LNCAP (cell line): ENCODE measurements at regions not wholly inside any gene's neighbourhood (a gene's known extent, or its start where the extent isn't known, plus 50 kb on each side); places are given as distances from the start of the nearest gene placed in this dataset.

Experiments
- CTCF ChIP-seq: fragments of 450-650 bp; IDR thresholded peaks from 2 replicates; pipeline ENCODE4 v1.5.1; 2017; ENCODE audit warnings: mild to moderate bottlenecking

- TF ChIP-seq CTCF: no peak
Observed at GRCh38 chrX:79082899-79083298, 61.6 kb upstream of the GPR174 start.

DNA sequence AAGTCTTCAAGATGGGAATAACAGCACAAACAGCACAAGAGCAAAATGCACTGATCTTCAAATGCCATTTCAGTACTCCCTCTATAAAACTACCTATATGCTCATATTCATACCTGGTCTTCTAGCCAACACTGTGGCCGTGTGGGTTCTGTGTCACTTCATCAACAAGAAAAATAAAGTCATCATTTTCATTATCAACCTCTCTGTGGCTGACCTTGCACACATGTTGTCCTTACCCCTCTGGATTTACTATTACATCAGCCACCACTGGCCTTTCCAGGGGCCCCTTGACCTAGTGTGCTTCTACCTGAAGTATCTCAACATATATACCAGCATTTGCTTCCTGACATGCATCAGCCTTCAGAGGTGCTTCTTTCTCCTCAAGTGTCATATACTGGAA, 59.6 kb upstream of the GPR174 start:
- no peak for TF ChIP-seq CTCF

DNA sequence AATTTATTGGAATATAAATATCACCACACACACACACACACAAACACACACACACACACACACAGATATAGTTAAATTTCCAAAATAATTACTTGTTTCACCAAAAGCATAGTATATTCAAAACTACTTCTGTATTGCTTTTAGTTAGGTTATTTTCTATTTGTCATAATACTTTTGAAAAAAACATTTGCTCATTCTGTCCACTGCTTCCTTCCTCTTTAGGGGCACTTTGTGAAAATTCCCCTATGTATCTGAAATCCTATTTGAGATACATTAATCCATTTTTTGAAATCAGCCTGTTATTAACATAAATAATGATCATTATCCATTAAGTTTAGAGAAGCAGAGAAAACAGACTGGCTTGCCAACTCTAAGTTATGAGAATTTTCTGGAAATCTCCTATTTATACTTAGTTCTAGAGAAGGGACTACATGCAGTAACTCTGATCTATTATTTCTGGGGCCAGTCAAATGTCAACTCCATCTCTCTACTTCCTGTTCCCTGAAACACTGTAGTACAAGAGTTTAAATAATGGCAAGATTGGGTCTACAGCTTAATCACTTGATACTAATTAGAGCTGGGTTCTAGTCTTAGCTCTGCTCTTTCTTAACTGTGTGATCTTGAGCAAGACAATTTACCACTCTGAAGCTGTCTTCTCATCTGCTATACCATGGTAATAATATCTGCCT, 54.4 kb upstream of the GPR174 start:
- no peak for TF ChIP-seq CTCF

- no peak for TF ChIP-seq CTCF
Observed at GRCh38 chrX:79094075-79094832, 50.2 kb upstream of the GPR174 start.
